K562 (cell line): ENCODE measurements at regions not wholly inside any gene's neighbourhood (a gene's known extent, or its start where the extent isn't known, plus 50 kb on each side); places are given as distances from the start of the nearest gene placed in this dataset.

ENCODE experiments used
- ATAC-seq: fragments of 200-7000 bp; cut with Tn5 transposase; 3 replicates; pipeline ENCODE4 v1.9.1; 2020; ENCODE audit warnings: moderate library complexity
- BruUV-seq: library from RNA; stranded (reverse); fragments of 400-500 nt; replicated peaks from 2 replicates; lab custom pipeline; 2021; lab: Mats Ljungman, UMichigan
- CTCF ChIA-PET: fragments of 300-600 bp; formaldehyde crosslinking; extraction: SDS; loops from one replicate; lab custom pipeline; 2021; ENCODE audit warnings: low intra/inter-chr PET ratio; lab: Yijun Ruan, JAX
- POLR2A ChIA-PET: fragments of 300-600, 350-650 bp; sonication (Branson Sonifier 250); formaldehyde crosslinking; extraction: SDS; loops from one replicate; lab custom pipeline; 2021; ENCODE audit warnings: antibody characterized with exemption, inconsistent platforms; lab: Yijun Ruan, JAX
- DNase-seq, 4 experiments: peaks; one replicate each; pipeline versions ENCODE4 v3.0.0 to v3.0.0-alpha.2; 2011 to 2018; ENCODE audit warnings: low spot score in 3 of 4, mixed read lengths in 3 of 4; ENCODE audit errors: extremely low read depth in 1 of 4
- FAIRE-seq: peaks from 2 replicates; lab custom pipeline; 2011; peaks lifted over from hg19 to GRCh38; lab: Jason Lieb, UNC
- H2AFZ ChIP-seq: 2 replicates; pipeline ENCODE4 v1.6.0; 2011; ENCODE audit warnings: low read depth, low read length, control low read depth, inconsistent platforms
- H3K27ac ChIP-seq: fragments of 200-600 bp; 3 replicates; pipeline ENCODE4 v1.8.0; 2011; ENCODE audit warnings: low read depth, mild to moderate bottlenecking, control low read depth, inconsistent platforms, low read length, moderate library complexity, mixed read lengths; ENCODE audit errors: extremely low read depth
- H3K27me3 ChIP-seq, 2 experiments: fragments of 300-600 bp in 1 of 2; 2 replicates in 1 of 2; 3 replicates in 1 of 2; pipeline versions ENCODE4 v1.6.0 to v1.8.0; 2011; ENCODE audit warnings: inconsistent platforms in 2 of 2, low read length in 2 of 2, mild to moderate bottlenecking in 1 of 2, mixed read lengths in 1 of 2, moderate library complexity in 1 of 2; ENCODE audit not compliant: control insufficient read depth in 2 of 2, insufficient read depth in 2 of 2
- H3K36me3 ChIP-seq: fragments of 300-600 bp; 3 replicates; pipeline ENCODE4 v1.8.0; 2011; ENCODE audit warnings: mild to moderate bottlenecking, low read length, inconsistent platforms; ENCODE audit not compliant: control insufficient read depth, insufficient read depth
- H3K4me1 ChIP-seq, 2 experiments: fragments of 200-600 bp in 1 of 2; replicated peaks in 1 of 2; 2 replicates in 1 of 2; 3 replicates in 1 of 2; pipeline versions ENCODE4 v1.5.1 to v1.8.0; 2011; ENCODE audit warnings: inconsistent platforms in 2 of 2, low read length in 2 of 2, mild to moderate bottlenecking in 1 of 2, mixed read lengths in 1 of 2, moderate library complexity in 1 of 2; ENCODE audit not compliant: control insufficient read depth in 2 of 2, insufficient read depth in 2 of 2
- H3K4me2 ChIP-seq: 2 replicates; pipeline ENCODE4 v1.6.1; 2011; ENCODE audit warnings: low read length, control low read depth, inconsistent platforms, mixed read lengths; ENCODE audit not compliant: insufficient read depth
- H3K4me3 ChIP-seq: fragments of 200-600 bp; sonication (generic), shearing (Covaris generic); 2 replicates; pipeline ENCODE4 v1.5.1; 2016; ENCODE audit warnings: control low read depth, inconsistent platforms
- H3K79me2 ChIP-seq: fragments of 200-600 bp; 3 replicates; pipeline ENCODE4 v1.8.0; 2011; ENCODE audit warnings: low read length, inconsistent platforms; ENCODE audit not compliant: control insufficient read depth, insufficient read depth
- H3K9ac ChIP-seq, 2 experiments: 2 replicates each; pipeline versions ENCODE4 v1.6.0 to v1.6.1; 2011; ENCODE audit warnings: low read depth in 2 of 2, low read length in 2 of 2, control low read depth in 1 of 2, inconsistent platforms in 1 of 2, mild to moderate bottlenecking in 1 of 2, mixed read lengths in 1 of 2; ENCODE audit not compliant: insufficient read depth in 1 of 2
- H3K9me1 ChIP-seq: one replicate; pipeline ENCODE4 v1.6.0; 2011; ENCODE audit warnings: inconsistent platforms, mild to moderate bottlenecking, low read length, moderate library complexity; ENCODE audit not compliant: control insufficient read depth, insufficient read depth
- H3K9me3 ChIP-seq: replicated peaks from 2 replicates; pipeline ENCODE4 v1.5.1; 2011; ENCODE audit warnings: low read depth, low read length, inconsistent platforms; ENCODE audit not compliant: control insufficient read depth, insufficient read depth
- H4K20me1 ChIP-seq: replicated peaks from 2 replicates; pipeline ENCODE4 v1.6.1; 2011; ENCODE audit warnings: low read length, inconsistent platforms, mixed read lengths; ENCODE audit not compliant: control insufficient read depth, insufficient read depth
- BDP1 ChIP-seq: IDR thresholded peaks from 3 replicates; pipeline ENCODE4 v1.6.1; 2011; ENCODE audit not compliant: insufficient read length, insufficient read depth
- E2F1 ChIP-seq: sonication (generic); formaldehyde crosslinking; IDR thresholded peaks from 2 replicates; pipeline ENCODE4 v1.8.1; 2023; ENCODE audit warnings: mild to moderate bottlenecking, missing genetic modification reagents, moderate library complexity
- ILK ChIP-seq: fragments of 450-650 bp; IDR thresholded peaks from 2 replicates; pipeline ENCODE4 v1.6.1; 2016; ENCODE audit warnings: missing genetic modification characterization, low read depth, mild to moderate bottlenecking, missing compliant biosample characterization, moderate library complexity, borderline replicate concordance
- KLF1 ChIP-seq: fragments of 450-650 bp; IDR thresholded peaks from 2 replicates; pipeline ENCODE4 v1.6.1; 2016; ENCODE audit warnings: missing genetic modification characterization, missing compliant biosample characterization
- NR4A1 ChIP-seq, 2 experiments: fragments of 250-450 bp in 1 of 2; fragments of 450-650 bp in 1 of 2; sonication (Bioruptor Pico) in 1 of 2; IDR thresholded peaks; 2 replicates each; pipeline versions ENCODE4 v1.4.0 to v1.6.1; 2016 to 2020; ENCODE audit warnings: mild to moderate bottlenecking in 2 of 2, missing compliant biosample characterization in 1 of 2, missing genetic modification characterization in 1 of 2, moderate library complexity in 1 of 2
- ZNF224 ChIP-seq: sonication (generic); formaldehyde crosslinking; IDR thresholded peaks from 2 replicates; pipeline ENCODE4 v1.8.0; 2022; ENCODE audit warnings: mild to moderate bottlenecking, missing genetic modification reagents
- ZNF253 ChIP-seq: fragments of 250-450 bp; sonication (Bioruptor Pico); conservative IDR thresholded peaks from 2 replicates; pipeline ENCODE4 v1.6.1; 2021; ENCODE audit warnings: mild to moderate bottlenecking
- ZNF347 ChIP-seq: fragments of 450-650 bp; formaldehyde crosslinking; IDR thresholded peaks from 2 replicates; pipeline ENCODE4 v1.4.0; 2020; ENCODE audit warnings: low read depth, mild to moderate bottlenecking, moderate library complexity
- ZNF561 ChIP-seq: fragments of 450-650 bp; formaldehyde crosslinking; conservative IDR thresholded peaks from 2 replicates; pipeline ENCODE4 v1.4.0; 2020; ENCODE audit warnings: mild to moderate bottlenecking, moderate library complexity
- ZNF699 ChIP-seq: fragments of 250-450 bp; sonication (Bioruptor Pico); IDR thresholded peaks from 2 replicates; pipeline ENCODE4 v1.8.0; 2021; ENCODE audit warnings: mild to moderate bottlenecking, moderate library complexity; ENCODE audit not compliant: insufficient replicate concordance
- ZSCAN32 ChIP-seq: fragments of 450-650 bp; formaldehyde crosslinking; IDR thresholded peaks from 2 replicates; pipeline ENCODE4 v1.4.0; 2020; ENCODE audit warnings: mild to moderate bottlenecking, moderate library complexity
- WGBS: fragments of 100-300 bp; shearing (Covaris generic); methylation state at CpG from one replicate; pipeline ENCODE4 v1.1.6; 2016; ENCODE audit warnings: low coverage, mixed read lengths; ENCODE audit not compliant: insufficient coverage; ENCODE audit errors: missing lambda C conversion rate; 5-methylcytosine and 5-hydroxymethylcytosine counted together
- in situ Hi-C: fragments of 300-500 bp; cut with MboI; formaldehyde crosslinking; loops from 4 replicates; pipeline ENCODE4 v1.15.0; 2018; ENCODE audit warnings: inconsistent platforms, mixed read lengths
- intact Hi-C: fragments of 100-400 bp; cut with micrococcal nuclease; formaldehyde crosslinking; loops from 2 replicates; pipeline ENCODE4 v1.14.2; 2022

GRCh38 chr9:656926-657568 lies 184.4 kb upstream of the DMRT1 start:
- in situ Hi-C loops: no loop called here
- ChIA-PET CTCF (no interaction called here), POLR2A (no interaction called here)
- FAIRE-seq (no peak), ATAC-seq (no peak), DNase-seq (no peak)
- TF ChIP-seq ILK (tag): no peak
- no peak for TF ChIP-seq E2F1 (CRISPR knock-in tag)
- 2% methylated on average over 3 of the region's 3 CpGs for WGBS
- H3K27me3 ChIP-seq: no peaks in the 10 kb centered on the region
- no peaks in the 10 kb centered on the region for H4K20me1 ChIP-seq
- BruUV-seq: no TSS peak
- H2AFZ ChIP-seq: no peak overlapping the region
- no peaks in the 10 kb centered on the region for H3K36me3 ChIP-seq
- H3K4me2 ChIP-seq: no peak overlapping the region
- no peak overlapping the region for H3K9ac ChIP-seq
- H3K4me3 ChIP-seq: no peak overlapping the region
- intact Hi-C loops: no loop called here
- no peak overlapping the region for H3K27ac ChIP-seq
- H3K9me3 ChIP-seq: no peaks in the 10 kb centered on the region
- no peaks in the 10 kb centered on the region; a peak in 1 of 5 replicates for H3K4me1 ChIP-seq
- H3K9me1 ChIP-seq: no peaks in the 10 kb centered on the region
- H3K79me2 ChIP-seq: no peaks in the 10 kb centered on the region

GRCh38 chr9:659286-659685 lies 182.2 kb upstream of the DMRT1 start:
- FAIRE-seq (no peak), ATAC-seq (no peak), DNase-seq (no peak)
- H3K4me1 ChIP-seq: no peaks in the 10 kb centered on the region; a peak in 1 of 5 replicates
- H3K4me3 ChIP-seq: no peak overlapping the region
- no peak overlapping the region for H3K27ac ChIP-seq
- in situ Hi-C loops: no loop called here
- H3K36me3 ChIP-seq: no peaks in the 10 kb centered on the region
- no peaks in the 10 kb centered on the region for H3K9me3 ChIP-seq
- intact Hi-C loops: no loop called here
- no peak overlapping the region for H2AFZ ChIP-seq
- no peaks in the 10 kb centered on the region for H4K20me1 ChIP-seq
- no peak overlapping the region for H3K9ac ChIP-seq
- no peak overlapping the region for H3K4me2 ChIP-seq
- no TSS peak for BruUV-seq
- H3K9me1 ChIP-seq: no peaks in the 10 kb centered on the region
- H3K27me3 ChIP-seq: no peaks in the 10 kb centered on the region
- ChIA-PET POLR2A (no interaction called here), CTCF (no interaction called here)
- WGBS: 0% methylated on average over 4 of the region's 5 CpGs
- no peaks in the 10 kb centered on the region for H3K79me2 ChIP-seq
- TF ChIP-seq ZSCAN32 (CRISPR knock-in tag) (no peak), ZNF561 (CRISPR knock-in tag) (no peak), NR4A1 (CRISPR knock-in tag; IDR thresholded peaks at IDR 0.05) (no peak), NR4A1 (tag; IDR thresholded peaks at IDR 0.05) (no peak), ZNF253 (no peak), ZNF224 (CRISPR knock-in tag) (no peak), KLF1 (tag) (no peak), ZNF347 (CRISPR knock-in tag) (no peak), BDP1 (no peak), ZNF699 (CRISPR knock-in tag) (no peak)
